ENCODE measurements at regions not wholly inside any gene's neighbourhood (a gene's known extent, or its start where the extent isn't known, plus 50 kb on each side); places are given as distances from the start of the nearest gene placed in this dataset.

DNA sequence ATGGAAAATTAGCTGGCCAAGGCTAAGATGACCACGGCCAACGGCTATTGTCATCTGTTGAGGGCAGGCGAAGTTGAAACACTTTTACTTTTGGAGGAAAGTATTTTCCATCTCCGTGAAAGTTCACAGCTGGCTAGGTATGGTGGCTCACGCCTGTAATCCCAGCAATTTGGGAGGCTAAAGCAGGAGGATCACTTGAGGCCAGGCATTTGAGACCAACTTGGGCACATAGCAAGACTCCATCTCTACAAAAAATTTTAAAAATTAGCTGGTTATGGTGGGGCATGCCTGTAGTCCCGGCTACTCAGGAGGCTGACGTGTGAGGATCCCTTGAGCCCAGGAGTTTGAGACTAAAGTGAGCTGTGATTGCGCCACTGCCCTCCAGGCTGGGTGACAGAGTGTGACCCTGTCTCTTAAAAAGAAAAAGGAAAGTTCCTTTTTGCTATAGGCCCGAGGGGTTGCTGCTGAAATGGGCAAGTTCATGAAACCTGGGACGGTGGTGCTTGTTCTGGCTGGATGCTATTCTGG is 85.5 kb upstream of the MKLN1 start:
- DNase-seq, result no peak

DNA sequence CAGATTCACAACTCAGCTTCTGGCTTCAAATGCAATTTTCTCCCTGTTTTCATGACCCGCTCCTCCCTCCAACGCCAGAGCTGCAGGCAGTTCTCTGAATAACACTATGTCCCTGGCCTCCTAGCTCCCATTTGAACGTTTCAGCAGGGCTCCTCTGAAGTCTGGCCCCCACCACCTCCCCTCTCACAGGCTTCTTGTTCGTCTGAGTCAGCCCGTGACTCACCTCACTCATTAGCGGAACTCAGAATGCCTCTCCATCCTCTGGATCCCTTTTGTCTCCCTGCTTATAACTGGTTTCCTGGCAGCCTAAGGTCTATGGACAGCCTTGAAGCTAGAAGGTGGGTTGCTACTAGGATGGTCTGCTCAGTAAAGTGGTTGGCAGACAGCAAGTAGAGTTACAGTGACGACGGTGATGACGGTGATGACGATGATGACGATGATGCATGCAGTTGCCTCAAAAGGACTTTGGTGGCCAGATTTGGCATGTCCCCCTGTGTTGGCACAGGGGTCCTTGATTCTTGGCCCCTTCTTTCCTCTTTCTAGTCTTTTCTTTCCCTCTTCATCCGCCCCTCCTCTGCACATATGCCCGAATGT is 83.3 kb upstream of the MKLN1 start:
- DNase-seq, result peak; percentile 75

DNA sequence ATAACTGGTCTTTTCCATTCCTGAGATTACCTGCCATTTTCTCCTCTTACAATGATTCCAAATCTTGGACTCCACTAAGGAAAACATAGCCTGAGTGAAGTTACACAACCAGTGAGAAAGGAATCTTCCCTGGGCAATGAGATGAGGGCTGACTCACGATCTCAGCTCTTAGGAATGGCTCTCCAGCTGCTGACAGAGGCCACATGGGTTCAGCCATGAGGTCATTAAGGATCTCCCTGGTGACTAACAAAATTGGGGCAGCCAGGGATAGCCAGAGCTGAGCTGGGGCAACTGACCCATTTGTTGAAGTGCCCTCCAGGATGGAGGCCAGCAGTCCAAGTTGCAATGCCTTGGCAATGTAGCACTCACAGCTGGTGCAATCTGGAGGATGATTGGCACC is 78.7 kb upstream of the MKLN1 start:
- DNase-seq, result peak; percentile 89

DNA sequence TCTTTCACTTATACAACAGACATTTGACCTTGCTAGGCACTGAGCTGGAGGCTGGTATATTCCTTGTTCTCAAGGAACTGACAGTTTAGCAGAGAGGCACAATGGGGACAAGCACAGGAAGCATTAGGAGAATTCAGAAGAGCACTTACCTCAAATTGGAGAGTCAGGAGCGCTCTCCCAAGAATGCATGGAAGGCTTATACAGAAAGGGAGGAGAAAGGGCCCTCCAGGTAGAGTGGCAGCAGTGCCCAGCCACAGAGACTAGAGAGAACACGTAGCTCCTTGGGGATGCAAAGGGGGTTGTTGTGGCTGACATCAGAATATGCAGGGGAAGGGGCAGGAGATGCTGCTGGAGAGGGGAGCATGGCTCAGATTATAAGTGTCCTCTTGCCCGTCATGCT is 78.2 kb upstream of the MKLN1 start:
- DNase-seq, result no peak

DNA sequence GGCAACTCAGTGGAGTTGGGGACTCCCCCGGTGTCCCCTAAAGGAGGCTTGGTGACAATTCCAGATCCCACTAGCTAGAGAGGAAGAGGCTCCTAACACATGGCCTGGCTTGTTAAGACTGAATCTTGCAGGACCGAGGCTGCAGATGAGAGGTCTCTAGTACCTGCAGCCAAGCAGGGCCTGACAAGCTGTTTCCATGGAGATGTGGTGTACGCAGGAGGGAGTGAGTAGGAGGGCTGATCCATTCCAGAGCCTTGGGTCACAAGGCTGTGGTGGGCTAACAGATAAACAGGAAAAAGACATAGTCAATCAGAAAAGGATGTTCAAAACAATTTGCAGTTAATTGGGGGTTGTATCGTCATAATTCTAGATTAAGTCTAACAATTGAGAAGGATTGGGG is 77.3 kb upstream of the MKLN1 start:
- DNase-seq, result no peak

DNA sequence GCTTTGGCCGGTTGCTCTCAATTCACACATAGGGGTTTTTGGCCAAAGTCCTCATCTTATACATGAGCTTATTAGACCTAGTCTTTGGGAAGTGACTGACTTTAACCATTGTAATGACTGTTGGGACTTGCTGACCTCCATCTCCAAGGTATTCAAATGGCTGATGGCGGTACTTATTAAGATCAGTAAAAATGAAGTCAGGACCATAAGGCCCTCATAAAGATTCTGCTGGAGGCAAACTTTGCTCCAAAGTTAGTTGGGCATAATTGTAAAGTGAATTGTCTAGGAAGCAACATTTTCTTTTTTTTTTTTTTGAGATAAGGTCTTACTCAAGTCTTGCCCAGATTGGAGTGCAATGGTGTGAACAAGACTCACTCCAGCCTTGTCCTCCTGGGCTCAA is 76.3 kb upstream of the MKLN1 start:
- no peak for DNase-seq

DNA sequence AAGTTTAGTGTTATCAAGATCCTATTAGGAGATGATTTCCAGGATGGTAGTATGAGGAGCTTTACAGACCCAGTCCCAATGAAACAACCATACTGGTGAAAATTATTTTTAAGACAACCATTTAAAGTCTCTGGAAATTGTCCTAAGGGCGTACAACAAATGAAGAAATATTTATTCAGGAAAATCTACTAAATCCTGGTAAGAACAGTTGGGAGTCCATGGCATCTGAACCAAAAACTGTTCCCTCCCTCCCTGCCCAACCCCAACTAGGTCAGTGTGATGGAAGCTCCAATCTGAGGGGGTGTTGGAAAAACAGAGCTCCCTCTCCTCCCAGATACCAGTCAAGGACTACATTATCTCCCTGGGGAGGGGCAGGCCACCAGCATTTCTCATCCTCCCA is 74.7 kb upstream of the MKLN1 start:
- no peak for DNase-seq

DNA sequence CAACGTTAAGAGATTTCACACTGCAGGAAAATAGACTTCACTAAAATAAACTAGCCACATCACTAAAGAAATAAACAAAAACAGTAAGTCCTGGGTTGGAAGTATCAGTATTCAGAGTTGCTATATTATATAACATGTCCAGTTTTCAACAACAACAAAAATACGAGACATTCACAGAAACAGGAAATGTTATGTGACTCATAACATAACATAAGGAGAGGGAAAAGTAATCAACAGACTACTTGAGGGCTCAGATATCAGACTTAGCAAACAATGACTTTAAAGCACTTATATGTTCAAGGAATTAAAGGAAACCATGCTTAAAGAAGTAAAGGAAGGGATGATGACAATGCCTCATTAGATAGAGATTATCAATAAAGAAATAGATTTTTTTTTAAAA is 73.5 kb upstream of the MKLN1 start:
- DNase-seq, result no peak

DNA sequence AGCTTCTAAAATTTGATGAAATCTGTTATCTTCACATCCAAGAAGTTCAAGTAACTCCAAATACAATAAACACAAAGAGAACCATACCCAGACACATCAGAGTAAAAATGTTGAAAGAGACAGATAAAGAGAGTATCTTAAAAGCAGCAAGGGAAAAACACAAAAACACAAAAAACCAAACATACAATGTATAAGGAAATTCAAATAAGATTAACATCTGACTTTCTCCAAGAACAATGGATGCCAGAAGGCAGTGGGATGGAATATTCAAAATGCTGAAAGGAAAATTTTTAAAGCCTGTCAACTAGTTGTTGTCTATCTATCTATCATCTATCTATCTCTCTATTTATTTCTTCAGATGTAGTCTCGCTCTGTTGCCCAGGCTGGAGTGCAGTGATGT is 72.4 kb upstream of the MKLN1 start:
- DNase-seq, result no peak

DNA sequence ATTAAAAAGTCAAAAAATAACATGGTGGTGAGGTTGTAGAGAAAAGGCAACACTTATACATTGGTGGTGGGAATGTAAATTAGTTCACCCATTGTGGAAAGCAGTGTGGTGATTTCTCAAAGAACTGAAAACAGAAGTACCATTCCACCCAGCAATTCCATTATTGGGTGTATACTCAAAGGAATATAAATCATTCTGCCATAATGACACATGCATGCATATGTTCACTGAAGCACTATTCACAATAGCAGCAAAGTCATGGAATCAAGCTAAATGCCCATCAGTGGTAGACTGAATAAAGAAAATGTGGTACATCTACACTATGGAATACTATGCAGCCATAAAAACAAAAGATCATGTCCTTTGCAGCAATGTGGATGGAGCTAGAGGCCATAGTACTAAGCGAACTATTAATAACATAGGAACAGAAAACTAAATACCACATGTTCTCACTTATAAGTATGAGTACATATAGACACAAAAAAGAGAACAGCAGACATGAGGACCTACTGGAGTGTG is 66.1 kb upstream of the MKLN1 start:
- DNase-seq, result no peak

DNA sequence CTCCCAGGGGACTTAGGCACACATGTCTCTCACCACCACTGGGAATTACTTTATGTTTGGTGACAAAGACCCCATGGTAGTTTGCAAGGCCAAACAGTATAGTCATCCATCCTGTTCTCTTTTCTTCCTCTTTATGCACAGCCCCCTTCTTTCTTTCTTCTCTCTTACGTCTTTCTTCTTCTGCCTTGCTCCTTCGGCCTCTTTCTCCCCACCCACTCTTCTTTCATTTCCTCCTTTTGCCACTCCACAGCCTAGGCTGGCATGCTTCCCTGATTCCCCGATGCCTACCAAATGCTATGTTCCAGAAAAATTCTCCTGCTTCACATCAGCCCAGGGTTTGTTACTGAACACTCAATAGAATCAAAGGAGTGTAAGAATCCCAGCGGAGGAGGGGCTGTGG is 62.4 kb upstream of the MKLN1 start:
- no peak for DNase-seq

DNA sequence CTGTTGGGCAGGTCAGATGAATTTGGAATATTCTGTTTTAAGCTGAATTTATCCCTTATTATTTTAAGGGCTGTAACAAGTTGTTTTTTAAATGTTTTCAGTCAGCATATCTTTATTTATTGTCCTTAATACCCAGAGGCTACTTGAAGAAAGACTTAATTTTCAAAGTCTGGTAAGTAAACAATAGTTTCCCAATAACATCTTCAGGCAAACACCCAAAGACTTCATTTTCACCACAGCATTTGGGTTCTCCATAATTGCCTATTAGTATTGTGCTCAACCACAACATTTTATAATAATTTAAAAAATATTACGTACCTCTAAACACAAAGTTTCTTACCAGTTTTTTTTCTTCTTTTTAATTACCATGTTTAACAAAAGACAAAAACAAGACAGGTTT is 60.0 kb upstream of the MKLN1 start:
- DNase-seq, result no peak

DNA sequence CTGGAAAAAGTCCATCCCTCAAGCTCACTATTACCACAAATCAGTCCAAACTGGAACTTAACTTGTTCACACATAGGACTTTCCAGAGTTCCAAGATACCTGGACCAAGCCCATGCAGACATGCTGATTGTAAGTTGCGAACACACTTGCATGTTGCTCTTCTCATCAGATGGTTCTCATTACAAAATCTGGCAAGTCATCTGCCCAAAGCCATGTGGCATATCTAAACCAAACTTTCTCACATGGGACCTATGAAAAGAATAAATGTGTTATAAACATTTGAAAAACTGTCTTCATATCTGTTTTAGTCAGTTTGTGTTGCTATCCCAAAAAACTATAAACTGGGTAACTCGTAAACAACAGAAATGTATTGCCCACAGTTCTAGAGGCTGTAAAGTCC is 58.8 kb upstream of the MKLN1 start:
- no peak for DNase-seq

DNA sequence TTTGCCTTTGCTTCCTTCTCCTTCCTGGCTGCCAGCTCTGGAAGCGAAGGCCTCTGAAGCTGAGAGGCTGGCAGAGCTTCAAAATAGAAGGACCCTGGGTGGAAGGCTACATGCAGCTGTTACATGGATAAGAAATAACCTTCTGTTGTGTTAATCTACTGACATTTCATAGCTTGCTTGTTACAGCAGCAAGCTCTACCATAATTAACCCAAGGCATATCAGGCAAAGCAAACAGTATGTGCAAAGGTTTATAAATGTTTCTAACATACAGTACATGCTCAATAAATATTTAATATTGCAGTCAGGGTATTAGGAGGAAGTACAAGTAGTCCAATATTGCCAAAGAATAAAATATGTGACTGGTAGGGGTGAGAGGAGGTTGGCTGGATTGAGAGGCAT is 55.6 kb upstream of the MKLN1 start:
- DNase-seq, result no peak

DNA sequence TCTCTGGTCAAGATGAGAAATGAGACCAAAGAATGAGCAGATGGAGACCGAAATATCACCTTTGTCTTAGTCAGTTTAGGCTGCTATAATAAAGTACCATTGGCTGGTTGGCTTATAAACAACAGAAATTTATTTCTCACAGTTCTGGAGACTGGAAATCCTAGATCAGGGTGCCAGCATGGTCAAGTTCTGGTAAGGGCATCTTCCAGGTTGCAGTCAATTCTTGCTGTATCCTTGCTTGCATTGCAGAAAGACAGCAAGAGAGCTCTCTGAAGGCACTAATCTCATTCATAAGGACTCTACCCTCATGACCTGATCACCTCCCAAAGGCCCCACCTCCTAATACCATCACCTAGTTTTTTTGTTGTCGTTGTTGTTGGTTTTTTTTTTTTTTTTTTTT is 52.7 kb upstream of the MKLN1 start:
- no peak for DNase-seq

DNA sequence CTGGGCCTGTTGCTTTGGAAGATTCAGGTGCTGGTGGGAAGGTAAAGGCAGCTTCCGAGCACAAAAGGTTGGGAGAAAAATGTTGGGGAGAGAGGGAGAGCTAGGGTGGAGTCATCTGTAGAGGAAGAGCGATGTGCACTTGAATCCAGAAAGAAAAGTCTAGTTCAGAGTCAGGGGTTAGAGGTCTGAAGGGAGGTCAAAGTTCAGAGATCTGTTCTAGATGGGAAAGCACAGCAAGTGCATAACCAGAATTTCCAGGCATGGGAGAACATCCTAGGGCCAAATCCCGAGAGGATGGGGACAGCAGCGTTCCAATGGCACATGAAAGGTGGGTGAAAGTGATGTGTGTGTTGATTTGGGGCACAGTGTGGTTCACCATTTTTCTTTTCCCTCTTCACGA is 51.5 kb upstream of the MKLN1 start:
- no peak for DNase-seq

DNA sequence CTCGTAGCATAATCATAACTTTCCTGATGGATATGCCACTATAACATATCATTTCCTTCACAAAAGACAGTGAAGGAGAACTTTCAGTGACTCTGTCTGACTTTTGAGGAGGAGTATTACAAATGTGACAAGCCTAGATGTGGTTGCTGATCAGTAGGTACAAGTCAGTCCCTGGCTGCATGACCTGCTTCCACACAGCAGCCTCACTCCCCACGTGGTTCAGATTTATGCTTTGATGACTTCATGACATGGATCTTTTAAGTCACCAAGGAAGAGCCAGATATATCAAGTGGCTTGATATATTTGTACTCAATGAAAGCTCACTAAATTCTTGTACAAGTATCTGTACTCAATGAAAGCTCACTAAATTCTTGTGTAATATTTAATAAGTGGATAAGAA is 50.9 kb upstream of the MKLN1 start:
- DNase-seq, result no peak

All from kidney glomerular epithelial cell (primary cell).